Colon (tissue), 2 donors: ENCODE measurements at regions not wholly inside any gene's neighbourhood (a gene's known extent, or its start where the extent isn't known, plus 50 kb on each side); places are given as distances from the start of the nearest gene placed in this dataset.

Experiments used
- FAIRE-seq: peaks from 2 replicates; lab custom pipeline; 2012; peaks lifted over from hg19 to GRCh38; lab: Jason Lieb, UNC
- donor health status: control.
- donor health status: control.

DNA sequence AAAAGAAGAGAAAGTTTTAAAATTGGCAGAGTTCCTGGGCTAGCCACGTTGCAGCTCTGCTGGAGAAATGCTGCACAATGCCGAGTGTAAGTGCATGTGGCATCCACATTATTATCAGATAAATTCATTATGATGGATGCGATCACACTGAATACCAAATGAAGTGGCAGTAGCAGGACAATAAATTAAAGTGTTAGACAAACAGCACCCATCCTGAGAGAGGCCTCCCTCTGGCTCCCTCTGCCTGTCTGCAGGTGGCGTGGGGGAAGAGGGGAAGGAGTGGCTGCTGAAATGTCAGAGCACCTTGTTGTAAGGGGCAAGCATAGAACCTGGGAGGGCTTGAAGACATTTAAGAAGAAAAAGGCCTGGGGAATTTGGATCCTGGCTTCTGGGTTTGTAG, 324.1 kb downstream of the HAPSTR1 start:
- no peak for FAIRE-seq

DNA sequence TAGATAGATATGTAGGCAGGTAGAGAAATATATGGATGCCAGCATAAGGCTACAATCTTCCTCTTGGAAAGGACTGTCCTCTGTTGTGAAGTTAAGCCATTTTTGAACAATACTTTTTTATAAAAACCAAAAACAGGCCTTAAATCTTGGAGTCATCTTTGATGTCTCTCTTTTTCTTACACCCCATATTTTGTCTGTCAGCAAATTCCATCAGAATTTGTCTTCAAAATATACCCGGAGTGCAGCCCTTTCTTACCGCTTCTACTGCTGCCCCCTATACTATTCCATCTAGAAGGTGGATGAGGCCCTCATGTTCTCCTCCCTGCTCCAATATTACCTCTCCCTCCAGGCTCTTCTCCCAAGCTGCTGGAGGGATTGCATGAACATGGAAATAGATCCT, 326.5 kb downstream of the HAPSTR1 start:
- FAIRE-seq = no peak

DNA sequence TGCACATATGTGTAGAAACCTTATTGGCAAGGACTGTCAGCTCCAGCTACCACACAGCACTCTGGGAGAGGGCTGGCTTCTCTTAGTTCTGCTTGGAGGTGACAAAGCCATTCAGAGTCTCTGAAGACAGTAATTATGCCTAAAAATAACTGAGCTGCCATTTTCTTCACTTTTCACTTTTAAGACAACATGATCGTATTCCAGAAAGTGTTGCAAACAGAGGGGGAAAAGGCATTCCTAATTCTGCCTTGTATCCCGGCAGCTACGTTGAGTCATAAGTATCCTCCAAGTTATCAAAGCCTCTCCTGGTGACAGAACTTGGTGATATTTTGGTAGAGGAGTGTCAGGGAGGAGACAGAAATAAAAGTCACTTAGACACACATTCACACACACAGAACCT, 327.7 kb downstream of the HAPSTR1 start:
- FAIRE-seq = no peak

GRCh38 chr16:9422762-9423513, 331.5 kb downstream of the HAPSTR1 start:
- no peak for FAIRE-seq

DNA sequence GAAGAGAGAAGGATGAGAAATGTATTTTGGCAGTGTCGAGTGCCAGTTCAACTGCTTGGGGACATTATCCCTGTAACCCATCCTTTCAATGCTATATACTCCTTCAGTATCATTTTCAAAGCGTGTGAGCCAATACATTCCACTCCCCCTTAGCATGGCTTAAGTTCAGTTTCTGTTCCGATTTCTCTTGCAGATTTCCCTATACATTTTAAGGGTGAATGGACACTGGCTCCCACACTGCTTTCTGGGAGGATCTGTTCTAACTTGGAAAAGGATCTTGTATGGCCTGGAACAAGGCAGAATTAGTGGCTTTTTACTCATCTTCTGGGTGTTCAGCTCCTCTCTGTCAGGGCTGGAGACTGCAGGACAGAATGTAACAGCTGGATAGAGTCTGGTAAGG, 333.8 kb downstream of the HAPSTR1 start:
- FAIRE-seq = no peak

DNA sequence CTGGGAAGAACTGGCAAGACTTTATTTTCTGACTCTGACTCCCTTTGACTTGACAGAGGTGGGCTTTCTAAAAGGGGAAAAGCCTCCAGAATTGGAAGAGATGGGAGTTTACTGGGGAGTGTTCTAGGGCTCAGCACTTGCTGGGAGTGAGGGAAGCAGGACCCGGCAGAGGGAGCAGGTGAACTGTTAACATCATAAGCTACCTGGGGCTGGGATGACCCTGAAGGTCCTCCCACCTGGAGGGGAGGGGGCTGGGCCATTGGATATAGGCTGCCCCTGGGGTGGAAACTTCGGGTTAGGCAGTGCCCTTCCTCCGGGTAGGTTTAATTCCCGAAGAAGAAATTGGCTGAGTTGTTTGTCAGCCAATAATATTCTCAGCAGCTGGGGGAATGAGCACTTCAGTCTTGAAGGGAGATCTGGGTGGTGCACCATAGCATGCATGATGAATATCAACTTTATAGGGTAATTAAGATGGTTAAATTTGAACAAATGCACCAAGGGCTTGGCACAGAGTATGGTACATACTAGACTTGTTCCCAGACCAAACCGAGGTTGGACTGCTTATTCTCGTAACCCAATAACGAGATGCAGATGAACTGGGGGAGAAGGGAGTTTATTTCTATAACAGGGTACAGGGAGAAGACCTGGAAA, 337.0 kb downstream of the HAPSTR1 start:
- FAIRE-seq = no peak

- no peak for FAIRE-seq
Measured at GRCh38 chr16:9429646-9430330, 338.3 kb downstream of the HAPSTR1 start.

DNA sequence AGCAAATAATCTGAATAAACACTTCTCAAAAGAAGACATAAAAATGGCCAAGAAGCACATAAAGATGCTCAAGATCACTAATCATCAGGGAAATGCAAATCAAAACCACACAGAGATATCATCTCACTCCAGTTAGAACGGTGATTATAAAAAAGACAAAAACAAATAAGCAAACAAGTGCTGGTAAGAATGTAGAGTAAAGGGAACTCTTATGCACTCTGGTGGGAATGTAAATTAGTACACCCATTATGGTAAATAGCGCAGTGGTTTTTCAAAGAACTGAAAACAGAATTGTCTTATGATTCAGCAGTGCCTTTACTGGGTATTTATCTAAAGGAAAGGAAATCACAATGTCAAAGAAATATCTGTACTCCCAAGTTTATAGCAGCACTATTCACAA, 343.2 kb downstream of the HAPSTR1 start:
- FAIRE-seq = peak; percentile 28

GRCh38 chr16:9436175-9436574, 344.7 kb downstream of the HAPSTR1 start:
- FAIRE-seq = no peak

- no peak for FAIRE-seq
Measured at GRCh38 chr16:9437115-9437514, 345.7 kb downstream of the HAPSTR1 start.

DNA sequence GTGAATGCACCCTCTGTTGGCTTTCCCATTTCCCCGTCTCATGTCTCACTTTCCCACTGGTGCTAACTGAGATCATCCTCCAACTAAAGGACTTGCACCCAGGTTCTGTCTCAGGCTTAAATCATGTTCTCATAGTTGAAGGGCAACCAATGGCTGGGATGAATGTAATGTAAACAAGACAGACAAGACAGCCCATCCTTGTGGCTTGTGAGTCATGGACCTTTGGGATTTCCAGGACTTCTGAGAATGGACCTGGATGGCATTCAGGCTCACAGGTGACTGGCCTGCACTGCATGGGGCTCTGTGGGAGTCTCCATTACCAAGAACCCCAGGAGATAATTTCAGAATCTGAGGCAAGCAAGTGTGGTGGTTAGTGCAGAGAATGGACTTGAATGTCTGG, 347.5 kb downstream of the HAPSTR1 start:
- no peak for FAIRE-seq

DNA sequence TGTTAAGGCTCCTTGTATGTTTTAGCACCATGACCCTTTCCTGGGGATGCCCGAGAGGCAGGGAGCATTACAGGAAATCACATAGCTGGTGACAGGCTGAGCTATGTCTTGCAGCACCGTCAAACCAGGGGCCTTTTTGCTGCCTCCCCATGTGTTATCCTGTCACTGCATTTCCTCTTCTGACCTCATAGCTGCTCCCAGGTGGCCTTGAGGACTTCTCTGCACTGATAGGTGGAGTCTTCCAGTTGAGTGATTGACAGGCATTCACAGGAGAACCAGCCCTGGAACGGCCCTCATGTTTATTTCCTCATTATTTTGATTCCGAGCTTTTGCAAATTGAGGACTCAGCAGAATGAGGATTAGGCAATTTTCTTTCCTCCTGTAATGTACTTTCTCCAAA, 349.6 kb downstream of the HAPSTR1 start:
- FAIRE-seq = no peak

- FAIRE-seq = no peak
Measured at GRCh38 chr16:9443864-9444263, 352.4 kb downstream of the HAPSTR1 start.

DNA sequence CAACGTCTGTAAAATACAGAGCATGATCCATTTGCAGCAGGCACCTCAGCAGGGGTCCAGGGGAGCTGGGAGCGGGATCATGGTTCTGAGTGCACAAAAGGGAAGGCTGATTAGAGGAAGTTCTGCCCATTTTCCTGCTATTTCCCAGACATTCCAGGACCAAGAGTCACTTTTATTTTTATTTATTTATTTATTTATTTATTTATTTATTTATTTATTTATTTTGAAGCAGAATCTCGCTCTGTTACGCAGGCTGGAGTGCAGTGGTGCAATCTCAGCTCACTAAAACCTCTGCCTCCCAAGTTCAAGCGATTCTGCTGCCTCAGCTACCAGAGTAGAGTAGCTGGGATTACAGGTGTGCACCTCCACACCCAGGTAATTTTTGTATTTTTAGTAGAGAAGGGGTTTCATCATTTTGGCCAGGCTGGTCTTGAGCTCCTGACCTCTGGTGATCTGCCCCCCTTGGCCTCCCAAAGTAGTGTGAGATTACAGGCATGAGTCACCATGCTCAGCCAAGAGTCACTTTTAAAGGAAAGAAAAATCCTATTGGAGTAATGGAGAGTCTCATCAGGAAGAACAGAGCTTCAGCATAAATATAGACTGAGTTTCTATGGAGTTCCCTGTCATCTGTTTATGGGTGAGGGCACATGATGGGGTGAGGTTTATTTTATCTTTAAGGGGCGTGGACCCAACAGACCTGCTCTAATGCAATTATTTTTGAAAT, 355.2 kb downstream of the HAPSTR1 start:
- FAIRE-seq = no peak

DNA sequence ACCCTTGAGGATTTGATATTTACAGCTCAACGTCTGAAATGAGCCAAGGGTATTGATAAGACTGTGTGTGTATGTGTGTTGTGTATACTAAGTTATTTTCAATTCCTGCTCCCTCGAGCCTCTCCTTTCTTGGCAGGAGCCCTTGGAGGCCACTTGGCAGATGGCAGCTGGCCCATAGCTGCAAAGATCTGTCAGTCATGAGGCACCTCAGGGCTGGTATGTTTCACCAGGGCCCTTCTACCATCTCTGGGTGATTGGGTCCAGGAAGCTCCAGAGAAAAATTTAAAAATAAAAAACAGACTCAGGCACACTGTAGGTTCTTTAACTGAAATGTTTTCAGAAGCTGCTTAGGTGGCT, 355.7 kb downstream of the HAPSTR1 start:
- no peak for FAIRE-seq

DNA sequence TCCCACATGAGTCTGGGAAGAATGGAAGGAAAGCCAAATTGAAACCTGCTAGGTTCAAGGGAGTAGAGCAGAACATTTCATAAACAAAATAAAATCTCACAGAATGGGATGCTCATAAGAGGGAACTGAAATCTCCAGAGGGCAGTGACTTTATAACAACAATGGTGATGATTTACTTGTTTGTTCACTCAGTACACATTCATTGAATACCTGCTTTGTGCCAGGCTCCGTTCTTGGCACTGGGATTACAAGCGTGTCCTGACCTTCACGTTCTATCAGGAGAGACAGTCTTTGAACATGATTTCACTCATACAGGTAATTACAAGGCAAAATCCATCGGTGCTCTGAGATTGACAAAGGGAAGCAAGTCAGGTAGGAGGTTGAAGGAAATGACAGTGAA, 356.3 kb downstream of the HAPSTR1 start:
- FAIRE-seq = no peak

- no peak for FAIRE-seq
Measured at GRCh38 chr16:9449597-9449996, 358.2 kb downstream of the HAPSTR1 start.

GRCh38 chr16:9457215-9457614, 365.8 kb downstream of the HAPSTR1 start:
- FAIRE-seq = no peak

- FAIRE-seq = no peak
Measured at GRCh38 chr16:9458816-9459215, 367.4 kb downstream of the HAPSTR1 start.

GRCh38 chr16:9462984-9463383, 371.5 kb downstream of the HAPSTR1 start:
- no peak for FAIRE-seq

DNA sequence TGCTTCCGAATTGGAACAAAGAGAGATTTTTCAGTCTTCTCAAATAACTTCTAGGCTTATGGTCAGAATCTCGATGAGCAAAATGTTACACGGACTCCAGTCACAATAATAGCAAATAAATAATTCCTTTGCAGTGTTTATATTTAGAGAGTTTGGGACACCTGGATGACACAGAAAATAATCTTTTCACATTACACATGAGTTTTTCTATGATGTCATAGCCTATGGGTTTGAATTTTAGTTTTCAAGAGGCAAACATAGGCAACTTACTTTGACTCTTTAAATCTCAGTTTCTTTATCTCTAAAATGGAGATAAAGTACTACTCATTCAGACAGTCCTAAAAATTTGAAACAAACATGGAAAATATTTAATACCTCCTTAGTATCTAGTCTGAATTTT, 372.0 kb downstream of the HAPSTR1 start:
- FAIRE-seq = no peak

- FAIRE-seq = no peak
Measured at GRCh38 chr16:9465161-9465560, 373.7 kb downstream of the HAPSTR1 start.

DNA sequence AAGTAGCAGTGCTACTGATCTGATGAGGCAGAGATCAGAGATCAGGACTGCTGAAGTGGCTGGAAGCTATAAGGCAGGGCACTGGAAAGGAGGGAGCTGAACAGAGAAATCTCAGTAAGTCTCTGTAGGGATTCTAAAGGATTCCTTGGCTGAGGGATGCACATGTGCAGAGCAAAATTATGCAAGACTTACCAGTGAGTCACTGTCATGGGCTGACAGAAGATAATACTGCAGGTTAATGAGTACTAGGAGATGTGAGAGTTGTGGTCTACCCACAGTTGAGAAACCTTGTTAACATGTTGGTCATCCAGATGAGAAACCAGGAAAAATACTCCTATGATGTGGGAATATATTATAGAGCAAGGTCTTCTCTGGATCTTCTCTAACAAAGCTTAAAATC, 378.1 kb downstream of the HAPSTR1 start:
- FAIRE-seq = no peak
